ENCODE measurements at regions not wholly inside any gene's neighbourhood (a gene's known extent, or its start where the extent isn't known, plus 50 kb on each side); places are given as distances from the start of the nearest gene placed in this dataset. TPM values are rescaled to one million over a fixed set of nuclear protein-coding genes. Genes with fewer than 3 reads are reported as not detected.

- DNase-seq (ENCODE audit: low read depth), result no peak
- no peak overlapping the region for H3K4me3 ChIP-seq (ENCODE audit: low read depth, low read length)
- TF ChIP-seq CTCF (IDR thresholded peaks at IDR 0.05; ENCODE audit: insufficient read depth, low read depth, low read length), result no peak
Measured at GRCh38 chr11:11691296-11692151, 69.7 kb upstream of the GALNT18 start.

DNA sequence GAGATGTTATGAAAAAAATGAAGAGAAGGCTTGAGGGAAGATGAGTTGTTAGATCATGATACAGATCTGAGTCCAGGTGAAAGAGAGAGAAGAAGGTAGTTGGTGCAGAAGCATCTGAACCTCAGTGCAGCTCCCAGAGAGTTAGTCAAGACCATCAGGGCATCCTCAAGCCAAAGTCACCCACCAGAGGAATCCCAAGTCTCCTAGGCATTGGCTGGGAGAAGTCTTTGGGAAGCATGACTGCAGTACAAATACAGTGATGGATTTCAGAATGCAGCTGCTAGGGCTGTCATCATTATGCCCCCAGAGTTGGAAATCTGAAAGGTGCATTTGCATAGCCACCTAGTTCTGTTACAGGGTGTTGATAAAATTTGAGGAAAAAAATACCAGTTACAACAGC is 59.7 kb upstream of the GALNT18 start:
- no peak overlapping the region for H3K4me3 ChIP-seq (ENCODE audit: low read depth, low read length)
- no peak for TF ChIP-seq CTCF (IDR thresholded peaks at IDR 0.05; ENCODE audit: insufficient read depth, low read depth, low read length)

GRCh38 chr11:11677672-11678356 is 56.0 kb upstream of the GALNT18 start:
- TF ChIP-seq CTCF (IDR thresholded peaks at IDR 0.05; ENCODE audit: insufficient read depth, low read depth, low read length), result no peak

More for the DNA sequence above, 59.7 kb upstream of the GALNT18 start:
- DNase-seq (ENCODE audit: low read depth), result no peak

GRCh38 chr11:11675671-11676181 is 53.9 kb upstream of the GALNT18 start:
- H3K4me3 ChIP-seq (ENCODE audit: low read depth, low read length), result no peak overlapping the region
- TF ChIP-seq CTCF (IDR thresholded peaks at IDR 0.05; ENCODE audit: insufficient read depth, low read depth, low read length), result no peak
- no peak for DNase-seq (ENCODE audit: low read depth)

More at GRCh38 chr11:11677672-11678356, 56.0 kb upstream of the GALNT18 start:
- DNase-seq (ENCODE audit: low read depth), result no peak
- H3K4me3 ChIP-seq (ENCODE audit: low read depth, low read length), result no peak overlapping the region

- H3K4me3 ChIP-seq (ENCODE audit: low read depth, low read length), result no peak overlapping the region
- no peak for TF ChIP-seq CTCF (IDR thresholded peaks at IDR 0.05; ENCODE audit: insufficient read depth, low read depth, low read length)
- DNase-seq (ENCODE audit: low read depth), result no peak
Measured at GRCh38 chr11:11672789-11673188, 51.0 kb upstream of the GALNT18 start.

DNA sequence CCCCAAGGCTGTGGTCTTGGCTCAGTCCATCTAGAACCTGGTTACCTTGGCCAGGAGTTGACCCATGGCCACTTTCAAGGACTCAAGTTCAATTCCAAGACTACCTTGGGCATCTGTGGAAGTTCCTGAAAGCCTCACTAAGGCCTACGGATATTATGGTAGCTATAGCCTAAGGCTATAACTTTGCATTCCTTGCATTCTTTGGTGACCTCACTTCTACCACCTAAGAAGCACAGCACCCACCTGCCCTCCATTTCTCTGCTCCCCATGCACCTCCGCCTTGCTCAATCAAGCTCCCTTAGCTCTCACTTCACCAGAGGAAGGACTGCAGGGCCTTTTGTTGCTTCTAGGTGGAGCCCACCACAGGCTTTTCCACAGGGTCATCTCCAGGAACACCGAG is 50.3 kb upstream of the GALNT18 start:
- no peak for TF ChIP-seq CTCF (IDR thresholded peaks at IDR 0.05; ENCODE audit: insufficient read depth, low read depth, low read length)
- no peak for DNase-seq (ENCODE audit: low read depth)
- no peak overlapping the region for H3K4me3 ChIP-seq (ENCODE audit: low read depth, low read length)

Small RNA genes lying in the stretch of these regions (small RNA-seq; reads per million reads assigned to genes)
- gene MIR8070, result not detected

All from fibroblast of villous mesenchyme (primary cell).